Stimulated activated CD4-positive, alpha-beta T cell treated with anti-CD3 and anti-CD28 coated beads, Interleukin-2, amount 100 ng/mL, for 4 hours (primary cell): ENCODE measurements at regions not wholly inside any gene's neighbourhood (a gene's known extent, or its start where the extent isn't known, plus 50 kb on each side); places are given as distances from the start of the nearest gene placed in this dataset.
A peak's percentile ranks its signal among the peaks of the same experiment; 100 is the strongest.

Experiments
- DNase-seq: peaks from one replicate; pipeline ENCODE4 v3.0.0-alpha.2; 2020; ENCODE audit warnings: low read depth

GRCh38 chr1:224846119-224846907 lies 83.2 kb upstream of the DNAH14 start:
- no peak for DNase-seq

- no peak for DNase-seq
These were observed 79.0 kb upstream of the DNAH14 start for GRCh38 chr1:224850446-224850845.

GRCh38 chr1:224851210-224851847 lies 78.1 kb upstream of the DNAH14 start:
- peak; percentile 13 for DNase-seq

GRCh38 chr1:224851848-224852261 lies 77.6 kb upstream of the DNAH14 start:
- DNase-seq = no peak

GRCh38 chr1:224852901-224853568 lies 76.4 kb upstream of the DNAH14 start:
- DNase-seq = no peak

GRCh38 chr1:224856973-224857372 lies 72.5 kb upstream of the DNAH14 start:
- no peak for DNase-seq

GRCh38 chr1:224859651-224860050 lies 69.8 kb upstream of the DNAH14 start:
- no peak for DNase-seq

GRCh38 chr1:224860488-224861338 lies 68.8 kb upstream of the DNAH14 start:
- DNase-seq = no peak

- DNase-seq = no peak
These were observed 68.1 kb upstream of the DNAH14 start for GRCh38 chr1:224861339-224861716.

- DNase-seq = no peak
These were observed 66.0 kb upstream of the DNAH14 start for GRCh38 chr1:224863486-224863885.

- DNase-seq = no peak
These were observed 65.5 kb upstream of the DNAH14 start for GRCh38 chr1:224864006-224864405.

GRCh38 chr1:224865510-224865909 lies 64.0 kb upstream of the DNAH14 start:
- no peak for DNase-seq

GRCh38 chr1:224866940-224867339 lies 62.5 kb upstream of the DNAH14 start:
- no peak for DNase-seq

- no peak for DNase-seq
These were observed 61.8 kb upstream of the DNAH14 start for GRCh38 chr1:224867715-224868114.

- DNase-seq = no peak
These were observed 56.5 kb upstream of the DNAH14 start for GRCh38 chr1:224872832-224873433.

- DNase-seq = no peak
These were observed 55.8 kb upstream of the DNAH14 start for GRCh38 chr1:224873434-224874369.

- no peak for DNase-seq
These were observed 54.7 kb upstream of the DNAH14 start for GRCh38 chr1:224874775-224875174.

GRCh38 chr1:224879162-224879803 lies 50.2 kb upstream of the DNAH14 start:
- DNase-seq = no peak
